Neutrophil (primary cell): ENCODE measurements at regions not wholly inside any gene's neighbourhood (a gene's known extent, or its start where the extent isn't known, plus 50 kb on each side); places are given as distances from the start of the nearest gene placed in this dataset.
"Not testable (repeated sequence)": the region's sequence is repeated elsewhere in the genome, so short reads cannot be mapped to it uniquely, and the experiment has no call there.

Source experiments
- H3K27ac ChIP-seq: fragments of 200-600 bp; sonication (generic); 2 replicates; pipeline ENCODE4 v1.5.1; 2016; ENCODE audit warnings: mild to moderate bottlenecking, moderate library complexity
- H3K27me3 ChIP-seq: fragments of 200-600 bp; sonication (generic); 2 replicates; pipeline ENCODE4 v1.6.0; 2016; ENCODE audit warnings: mild to moderate bottlenecking
- H3K36me3 ChIP-seq: fragments of 200-600 bp; sonication (generic); 2 replicates; pipeline ENCODE4 v1.5.1; 2017
- H3K4me1 ChIP-seq, 2 experiments: fragments of 200-600 bp in 1 of 2; sonication (generic) in 1 of 2; 1 replicate in 1 of 2; 2 replicates in 1 of 2; pipeline versions ENCODE4 v1.5.1 to v1.6.1; 2013 to 2016; ENCODE audit warnings: low read depth in 1 of 2, low read length in 1 of 2, mild to moderate bottlenecking in 1 of 2, moderate library complexity in 1 of 2; ENCODE audit not compliant: control insufficient read depth in 1 of 2, insufficient read depth in 1 of 2
- H3K4me3 ChIP-seq, 2 experiments: fragments of 200-600 bp in 1 of 2; sonication (generic) in 1 of 2; 1 replicate in 1 of 2; 2 replicates in 1 of 2; pipeline ENCODE4 v1.5.1; 2013 to 2016; ENCODE audit warnings: low read depth in 1 of 2, low read length in 1 of 2, mild to moderate bottlenecking in 1 of 2, moderate library complexity in 1 of 2
- H3K9me3 ChIP-seq: fragments of 200-600 bp; sonication (generic); 2 replicates; pipeline ENCODE4 v1.5.1; 2016
- CTCF ChIP-seq: fragments of 200-600 bp; sonication (generic); IDR thresholded peaks from 2 replicates; pipeline ENCODE4 v1.5.1; 2016; ENCODE audit warnings: antibody characterized with exemption

GRCh38 chr13:78046331-78046730 lies 127.7 kb upstream of the EDNRB start:
- Histone ChIP-seq H3K36me3 (no peaks in the 10 kb centered on the region), H3K27me3 (no peaks in the 10 kb centered on the region), H3K4me3 (no peak overlapping the region), H3K27ac (no peak overlapping the region), H3K9me3 (no peaks in the 10 kb centered on the region), H3K4me1 (no peaks in the 10 kb centered on the region)
- TF ChIP-seq CTCF, result no peak

GRCh38 chr13:78045916-78046315 lies 127.3 kb upstream of the EDNRB start:
- no peaks in the 10 kb centered on the region for H3K36me3 ChIP-seq
- H3K4me3 ChIP-seq, result no peak overlapping the region
- H3K27ac ChIP-seq, result no peak overlapping the region
- H3K4me1 ChIP-seq, result no peaks in the 10 kb centered on the region
- no peaks in the 10 kb centered on the region for H3K9me3 ChIP-seq
- no peak for TF ChIP-seq CTCF
- H3K27me3 ChIP-seq, result no peaks in the 10 kb centered on the region

GRCh38 chr13:78041366-78041765 lies 122.7 kb upstream of the EDNRB start:
- not testable (repeated sequence) for H3K4me1 ChIP-seq, H3K4me3 ChIP-seq, H3K9me3 ChIP-seq, H3K36me3 ChIP-seq, H3K27ac ChIP-seq, H3K27me3 ChIP-seq

GRCh38 chr13:78040205-78040830 lies 121.7 kb upstream of the EDNRB start:
- no peak for TF ChIP-seq CTCF
- Histone ChIP-seq H3K9me3 (no peaks in the 10 kb centered on the region), H3K36me3 (no peaks in the 10 kb centered on the region), H3K4me1 (no peaks in the 10 kb centered on the region), H3K27ac (no peak overlapping the region), H3K27me3 (no peaks in the 10 kb centered on the region), H3K4me3 (no peak overlapping the region)

- Histone ChIP-seq H3K36me3 (no peaks in the 10 kb centered on the region), H3K4me1 (no peaks in the 10 kb centered on the region), H3K27ac (no peak overlapping the region), H3K27me3 (no peaks in the 10 kb centered on the region), H3K9me3 (no peaks in the 10 kb centered on the region), H3K4me3 (no peak overlapping the region)
- TF ChIP-seq CTCF, result no peak
These were observed 118.2 kb upstream of the EDNRB start for GRCh38 chr13:78036841-78037240.

GRCh38 chr13:78035500-78035899 lies 116.9 kb upstream of the EDNRB start:
- Histone ChIP-seq H3K27me3 (no peaks in the 10 kb centered on the region), H3K4me3 (no peak overlapping the region), H3K36me3 (no peaks in the 10 kb centered on the region), H3K9me3 (no peaks in the 10 kb centered on the region), H3K4me1 (no peaks in the 10 kb centered on the region), H3K27ac (no peak overlapping the region)
- TF ChIP-seq CTCF, result no peak
